Mammary epithelial cell (primary cell): ENCODE measurements at regions not wholly inside any gene's neighbourhood (a gene's known extent, or its start where the extent isn't known, plus 50 kb on each side); places are given as distances from the start of the nearest gene placed in this dataset.

Experiments
- EZH2 ChIP-seq: IDR thresholded peaks from 2 replicates; pipeline ENCODE4 v1.6.1; 2012; ENCODE audit warnings: low read length, inconsistent platforms, borderline replicate concordance
- TF ChIP-seq, protein P1 (sequence below), 2 donors: IDR thresholded peaks in 1 of 2; conservative IDR thresholded peaks in 1 of 2; 2 replicates each; pipeline ENCODE4 v1.5.1; 2011 to 2012; ENCODE audit warnings: inconsistent platforms in 2 of 2, low read length in 2 of 2, mild to moderate bottlenecking in 2 of 2, control low read depth in 1 of 2, low read depth in 1 of 2; ENCODE audit not compliant: insufficient read depth in 1 of 2; ENCODE audit errors: extremely low read depth in 1 of 2

DNA sequence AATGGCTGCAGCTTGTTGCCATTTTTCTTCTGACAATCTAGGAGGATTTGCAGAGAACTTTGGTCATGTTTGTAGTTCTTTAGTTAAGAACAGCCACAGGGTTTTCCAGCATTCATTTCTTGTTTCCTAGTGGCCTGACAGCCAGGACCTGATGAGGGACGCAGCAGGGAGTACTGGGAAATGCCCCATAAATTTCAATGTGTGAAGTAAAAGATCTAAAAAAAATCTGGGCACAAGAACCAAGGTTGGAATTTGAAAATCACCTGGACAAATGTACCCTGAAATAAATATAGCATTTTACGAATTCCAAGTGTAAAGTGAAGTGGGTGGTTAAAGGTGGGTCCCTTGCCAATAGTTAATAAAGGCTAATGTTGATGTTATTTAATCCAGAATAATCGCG lies 195.0 kb downstream of the ZIC1 start:
- TF ChIP-seq, protein P1, sequence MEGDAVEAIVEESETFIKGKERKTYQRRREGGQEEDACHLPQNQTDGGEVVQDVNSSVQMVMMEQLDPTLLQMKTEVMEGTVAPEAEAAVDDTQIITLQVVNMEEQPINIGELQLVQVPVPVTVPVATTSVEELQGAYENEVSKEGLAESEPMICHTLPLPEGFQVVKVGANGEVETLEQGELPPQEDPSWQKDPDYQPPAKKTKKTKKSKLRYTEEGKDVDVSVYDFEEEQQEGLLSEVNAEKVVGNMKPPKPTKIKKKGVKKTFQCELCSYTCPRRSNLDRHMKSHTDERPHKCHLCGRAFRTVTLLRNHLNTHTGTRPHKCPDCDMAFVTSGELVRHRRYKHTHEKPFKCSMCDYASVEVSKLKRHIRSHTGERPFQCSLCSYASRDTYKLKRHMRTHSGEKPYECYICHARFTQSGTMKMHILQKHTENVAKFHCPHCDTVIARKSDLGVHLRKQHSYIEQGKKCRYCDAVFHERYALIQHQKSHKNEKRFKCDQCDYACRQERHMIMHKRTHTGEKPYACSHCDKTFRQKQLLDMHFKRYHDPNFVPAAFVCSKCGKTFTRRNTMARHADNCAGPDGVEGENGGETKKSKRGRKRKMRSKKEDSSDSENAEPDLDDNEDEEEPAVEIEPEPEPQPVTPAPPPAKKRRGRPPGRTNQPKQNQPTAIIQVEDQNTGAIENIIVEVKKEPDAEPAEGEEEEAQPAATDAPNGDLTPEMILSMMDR (conservative IDR thresholded peaks at IDR 0.05 in 1 of 2, IDR thresholded peaks at IDR 0.05 in 1 of 2; ENCODE audit: extremely low read depth in 1 of 2, insufficient read depth in 1 of 2, low read depth in 1 of 2, low read length in 2 of 2), result no peak
- no peak for TF ChIP-seq EZH2
